ENCODE measurements at regions not wholly inside any gene's neighbourhood (a gene's known extent, or its start where the extent isn't known, plus 50 kb on each side); places are given as distances from the start of the nearest gene placed in this dataset.

GRCh38 chr3:164848923-164849322 lies 229.4 kb downstream of the SI start:
- POLR2A ChIA-PET, result no interaction called here
- BruUV-seq (replicated peaks), result no TSS peak

More at GRCh38 chr3:164848923-164849322, 229.4 kb downstream of the SI start:
- DNase-seq (ENCODE audit: low read depth, low spot score) (no peak), FAIRE-seq (no peak)
- no peak for TF ChIP-seq FOS (IDR thresholded peaks at IDR 0.05; ENCODE audit: borderline replicate concordance, insufficient read depth, low read length)
- no peak for TF ChIP-seq POLR2AphosphoS5 (IDR thresholded peaks at IDR 0.05; ENCODE audit: insufficient read depth, low read depth, low read length)
- TF ChIP-seq CTCF (IDR thresholded peaks at IDR 0.05; ENCODE audit: extremely low read depth in 1 of 2, insufficient read depth in 1 of 2, low read depth in 1 of 2, low read length in 2 of 2), result no peak
- no peak for TF ChIP-seq MAX (IDR thresholded peaks at IDR 0.05; ENCODE audit: insufficient read depth, insufficient read length)
- no peak for TF ChIP-seq MYC (IDR thresholded peaks at IDR 0.05; ENCODE audit: low read depth, low read length)
- TF ChIP-seq GATA2 (IDR thresholded peaks at IDR 0.05; ENCODE audit: insufficient read depth, insufficient read length, low read depth, low read length), result no peak
- TF ChIP-seq JUN (IDR thresholded peaks at IDR 0.05; ENCODE audit: borderline replicate concordance, insufficient read depth, insufficient read length, low read depth), result no peak
- TF ChIP-seq POLR2A (IDR thresholded peaks at IDR 0.05; ENCODE audit: low read depth, low read length), result no peak
- no peak for TF ChIP-seq EZH2 (IDR thresholded peaks at IDR 0.05; ENCODE audit: borderline replicate concordance, low read depth, low read length, severe bottlenecking)
- Histone ChIP-seq H3K79me2 (ENCODE audit: control insufficient read depth, insufficient read depth, low read length) (no peaks in the 10 kb centered on the region), H3K4me1 (ENCODE audit: control insufficient read depth, extremely low read depth, insufficient read depth, low read length) (no peaks in the 10 kb centered on the region), H3K4me2 (ENCODE audit: insufficient read depth, low read length) (no peak overlapping the region), H3K27ac (ENCODE audit: insufficient read depth, low read depth, low read length) (no peak overlapping the region), H3K9me3 (replicated peaks; ENCODE audit: control insufficient read depth, insufficient read depth, low read length) (peaks cover 2% of the 10 kb centered on the region), H3K9me1 (replicated peaks; ENCODE audit: control insufficient read depth, extremely low read depth, insufficient read depth, low read length) (no peaks in the 10 kb centered on the region), H4K20me1 (replicated peaks; ENCODE audit: control insufficient read depth, extremely low read depth, insufficient read depth, low read length) (no peaks in the 10 kb centered on the region), H2AFZ (ENCODE audit: low read depth, low read length) (no peak overlapping the region), H3K9ac (replicated peaks; ENCODE audit: extremely low read depth, insufficient read depth, low read length) (no peak overlapping the region), H3K27me3 (ENCODE audit: control insufficient read depth in 2 of 2, insufficient read depth in 2 of 2, low read length in 2 of 2) (no peaks in the 10 kb centered on the region), H3K36me3 (ENCODE audit: control insufficient read depth in 2 of 2, extremely low read depth in 1 of 2, insufficient read depth in 2 of 2, low read length in 2 of 2) (no peaks in the 10 kb centered on the region), H3K4me3 (replicated peaks in 1 of 3; ENCODE audit: insufficient read depth in 1 of 3, low read depth in 1 of 3, low read length in 3 of 3) (no peak overlapping the region)
- CTCF ChIA-PET, result no interaction called here
- intact Hi-C loops (cut with micrococcal nuclease) (no loop called here), dilution Hi-C loops (cut with MboI; ENCODE audit: extremely low pct_ligation_motif_present, low sequenced_read_pairs) (no loop called here)

Measured in endothelial cell of umbilical vein (primary cell).